GM23338 (cell line): ENCODE measurements at regions not wholly inside any gene's neighbourhood (a gene's known extent, or its start where the extent isn't known, plus 50 kb on each side); places are given as distances from the start of the nearest gene placed in this dataset.

ENCODE experiments used
- ATAC-seq: fragments of 200-7000 bp; cut with Tn5 transposase; 3 replicates; pipeline ENCODE4 v1.9.1; 2020
- DNase-seq: peaks from one replicate; pipeline ENCODE4 v3.0.0-alpha.2; 2015; ENCODE audit warnings: low spot score
- H2AFZ ChIP-seq: fragments of 200-600 bp; sonication (generic); 2 replicates; pipeline ENCODE4 v1.8.0; 2016; ENCODE audit warnings: antibody characterized with exemption, mild to moderate bottlenecking, moderate library complexity
- H3F3A ChIP-seq: fragments of 200-600 bp; sonication (generic); replicated peaks from 2 replicates; pipeline ENCODE4 v1.8.0; 2017; ENCODE audit warnings: antibody characterized with exemption, mixed run types, low read depth
- H3K27ac ChIP-seq: fragments of 200-600 bp; sonication (generic); 2 replicates; pipeline ENCODE4 v1.6.1; 2016; ENCODE audit warnings: low read depth
- H3K27me3 ChIP-seq: fragments of 200-600 bp; sonication (generic); 2 replicates; pipeline ENCODE4 v1.8.0; 2016; ENCODE audit warnings: mild to moderate bottlenecking, mixed run types, moderate library complexity; ENCODE audit not compliant: insufficient read depth
- H3K36me3 ChIP-seq: fragments of 200-600 bp; sonication (generic); 2 replicates; pipeline ENCODE4 v1.8.0; 2016; ENCODE audit warnings: mild to moderate bottlenecking; ENCODE audit not compliant: insufficient read depth
- H3K4me1 ChIP-seq: fragments of 200-600 bp; sonication (generic); 2 replicates; pipeline ENCODE4 v1.8.0; 2016; ENCODE audit warnings: mild to moderate bottlenecking, moderate library complexity; ENCODE audit not compliant: insufficient read depth
- H3K4me2 ChIP-seq: fragments of 200-600 bp; sonication (generic); 2 replicates; pipeline ENCODE4 v1.7.1; 2017; ENCODE audit warnings: mixed run types
- H3K4me3 ChIP-seq: fragments of 200-600 bp; sonication (generic); 2 replicates; pipeline ENCODE4 v1.6.1; 2016; ENCODE audit warnings: mixed run types
- H3K79me2 ChIP-seq: fragments of 200-600 bp; sonication (generic); replicated peaks from 2 replicates; pipeline ENCODE4 v1.8.0; 2017; ENCODE audit warnings: mild to moderate bottlenecking; ENCODE audit not compliant: insufficient read depth
- H3K9me2 ChIP-seq: fragments of 200-600 bp; sonication (generic); 2 replicates; pipeline ENCODE4 v1.8.0; 2017; ENCODE audit not compliant: insufficient read depth
- H4K20me1 ChIP-seq: fragments of 200-600 bp; sonication (generic); replicated peaks from 2 replicates; pipeline ENCODE4 v1.8.0; 2017; ENCODE audit warnings: mild to moderate bottlenecking; ENCODE audit not compliant: insufficient read depth
- H3K27ac Mint-ChIP-seq: 2 replicates; pipeline ENCODE4 v1.8.0; 2020; ENCODE audit warnings: inconsistent platforms, mild to moderate bottlenecking, moderate library complexity, mixed read lengths
- H3K27me3 Mint-ChIP-seq: 3 replicates; pipeline ENCODE4 v1.8.0; 2022; ENCODE audit warnings: low read depth, mild to moderate bottlenecking, moderate library complexity, mixed read lengths, inconsistent platforms; ENCODE audit not compliant: insufficient read depth, poor library complexity
- H3K36me3 Mint-ChIP-seq: 3 replicates; pipeline ENCODE4 v1.8.0; 2021; ENCODE audit warnings: low read depth, mild to moderate bottlenecking, inconsistent platforms, moderate library complexity, mixed read lengths
- H3K4me1 Mint-ChIP-seq: 3 replicates; pipeline ENCODE4 v1.8.0; 2020; ENCODE audit warnings: mild to moderate bottlenecking, inconsistent platforms, mixed read lengths
- H3K4me3 Mint-ChIP-seq: 3 replicates; pipeline ENCODE4 v1.8.0; 2021; ENCODE audit warnings: moderate library complexity, mild to moderate bottlenecking, inconsistent platforms, mixed read lengths
- H3K9me3 Mint-ChIP-seq: 3 replicates; pipeline ENCODE4 v1.8.0; 2020; ENCODE audit warnings: moderate library complexity, mild to moderate bottlenecking, inconsistent platforms, mixed read lengths
- CREB1 ChIP-seq: fragments of 250-450 bp; sonication (Bioruptor Pico); IDR thresholded peaks from 2 replicates; pipeline ENCODE4 v1.5.0; 2020; ENCODE audit warnings: low read depth, mild to moderate bottlenecking, moderate library complexity
- ETS1 ChIP-seq: IDR thresholded peaks from 2 replicates; pipeline ENCODE4 v1.6.1; 2016; ENCODE audit warnings: antibody characterized with exemption
- POLR2AphosphoS5 ChIP-seq: IDR thresholded peaks from 2 replicates; pipeline ENCODE4 v1.6.1; 2016; ENCODE audit warnings: antibody characterized with exemption, low read depth
- REST ChIP-seq: IDR thresholded peaks from one replicate; pipeline ENCODE4 v1.6.1; 2018; ENCODE audit warnings: antibody characterized with exemption; ENCODE audit not compliant: unreplicated experiment
- STAT1 ChIP-seq: IDR thresholded peaks from one replicate; pipeline ENCODE4 v1.6.1; 2016; ENCODE audit warnings: antibody characterized with exemption; ENCODE audit not compliant: unreplicated experiment
- TF ChIP-seq, protein P1 (sequence below): fragments of 250-450 bp; sonication (Bioruptor Pico); IDR thresholded peaks from 2 replicates; pipeline ENCODE4 v1.5.0; 2020; ENCODE audit warnings: mild to moderate bottlenecking, moderate library complexity
- TF ChIP-seq, protein P2 (sequence below), 2 experiments: fragments of 200-600 bp in 1 of 2; sonication (generic) in 1 of 2; conservative IDR thresholded peaks; 2 replicates each; pipeline versions ENCODE4 v1.5.1 to v1.6.1; 2016 to 2017; ENCODE audit warnings: antibody characterized with exemption in 2 of 2, low read depth in 2 of 2, mild to moderate bottlenecking in 2 of 2, moderate library complexity in 1 of 2

DNA sequence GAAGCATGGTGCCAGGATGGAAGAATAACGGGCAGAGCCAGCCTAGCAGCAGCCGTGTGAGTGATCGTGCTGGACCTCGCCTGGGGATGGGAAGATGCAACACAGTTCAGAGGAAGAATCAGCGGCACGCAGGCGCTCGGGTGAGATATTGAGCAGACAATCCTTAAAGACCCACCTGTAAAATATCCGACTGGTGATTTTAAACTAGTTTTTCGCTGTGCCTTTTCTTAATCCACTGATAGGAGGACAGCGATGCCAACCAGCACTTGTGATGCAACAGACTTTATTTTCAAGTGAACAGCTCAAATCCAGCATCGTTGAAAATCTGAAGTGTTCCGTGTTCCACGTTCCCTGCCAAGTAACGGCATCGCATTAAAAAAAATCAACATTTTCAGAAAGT is 214.7 kb downstream of the TEX36 start:
- no peaks in the 10 kb centered on the region; the same call in 1 of the 2 replicates for H4K20me1 ChIP-seq
- no peaks in the 10 kb centered on the region for H3F3A ChIP-seq
- Mint-ChIP-seq H3K27me3 (no peaks in the 10 kb centered on the region), H3K9me3 (no peaks in the 10 kb centered on the region), H3K4me3 (no peak overlapping the region), H3K27ac (no peak overlapping the region), H3K36me3 (no peaks in the 10 kb centered on the region), H3K4me1 (no peaks in the 10 kb centered on the region; the same call in 2 of the 3 replicates)
- H3K79me2 ChIP-seq = no peaks in the 10 kb centered on the region
- peaks cover 6% of the 10 kb centered on the region; the same call in 1 of the 2 replicates for H3K9me2 ChIP-seq
- TF ChIP-seq CREB1 (no peak), REST (no peak), ETS1 (no peak), POLR2AphosphoS5 (no peak), STAT1 (no peak)
- TF ChIP-seq, protein P1, sequence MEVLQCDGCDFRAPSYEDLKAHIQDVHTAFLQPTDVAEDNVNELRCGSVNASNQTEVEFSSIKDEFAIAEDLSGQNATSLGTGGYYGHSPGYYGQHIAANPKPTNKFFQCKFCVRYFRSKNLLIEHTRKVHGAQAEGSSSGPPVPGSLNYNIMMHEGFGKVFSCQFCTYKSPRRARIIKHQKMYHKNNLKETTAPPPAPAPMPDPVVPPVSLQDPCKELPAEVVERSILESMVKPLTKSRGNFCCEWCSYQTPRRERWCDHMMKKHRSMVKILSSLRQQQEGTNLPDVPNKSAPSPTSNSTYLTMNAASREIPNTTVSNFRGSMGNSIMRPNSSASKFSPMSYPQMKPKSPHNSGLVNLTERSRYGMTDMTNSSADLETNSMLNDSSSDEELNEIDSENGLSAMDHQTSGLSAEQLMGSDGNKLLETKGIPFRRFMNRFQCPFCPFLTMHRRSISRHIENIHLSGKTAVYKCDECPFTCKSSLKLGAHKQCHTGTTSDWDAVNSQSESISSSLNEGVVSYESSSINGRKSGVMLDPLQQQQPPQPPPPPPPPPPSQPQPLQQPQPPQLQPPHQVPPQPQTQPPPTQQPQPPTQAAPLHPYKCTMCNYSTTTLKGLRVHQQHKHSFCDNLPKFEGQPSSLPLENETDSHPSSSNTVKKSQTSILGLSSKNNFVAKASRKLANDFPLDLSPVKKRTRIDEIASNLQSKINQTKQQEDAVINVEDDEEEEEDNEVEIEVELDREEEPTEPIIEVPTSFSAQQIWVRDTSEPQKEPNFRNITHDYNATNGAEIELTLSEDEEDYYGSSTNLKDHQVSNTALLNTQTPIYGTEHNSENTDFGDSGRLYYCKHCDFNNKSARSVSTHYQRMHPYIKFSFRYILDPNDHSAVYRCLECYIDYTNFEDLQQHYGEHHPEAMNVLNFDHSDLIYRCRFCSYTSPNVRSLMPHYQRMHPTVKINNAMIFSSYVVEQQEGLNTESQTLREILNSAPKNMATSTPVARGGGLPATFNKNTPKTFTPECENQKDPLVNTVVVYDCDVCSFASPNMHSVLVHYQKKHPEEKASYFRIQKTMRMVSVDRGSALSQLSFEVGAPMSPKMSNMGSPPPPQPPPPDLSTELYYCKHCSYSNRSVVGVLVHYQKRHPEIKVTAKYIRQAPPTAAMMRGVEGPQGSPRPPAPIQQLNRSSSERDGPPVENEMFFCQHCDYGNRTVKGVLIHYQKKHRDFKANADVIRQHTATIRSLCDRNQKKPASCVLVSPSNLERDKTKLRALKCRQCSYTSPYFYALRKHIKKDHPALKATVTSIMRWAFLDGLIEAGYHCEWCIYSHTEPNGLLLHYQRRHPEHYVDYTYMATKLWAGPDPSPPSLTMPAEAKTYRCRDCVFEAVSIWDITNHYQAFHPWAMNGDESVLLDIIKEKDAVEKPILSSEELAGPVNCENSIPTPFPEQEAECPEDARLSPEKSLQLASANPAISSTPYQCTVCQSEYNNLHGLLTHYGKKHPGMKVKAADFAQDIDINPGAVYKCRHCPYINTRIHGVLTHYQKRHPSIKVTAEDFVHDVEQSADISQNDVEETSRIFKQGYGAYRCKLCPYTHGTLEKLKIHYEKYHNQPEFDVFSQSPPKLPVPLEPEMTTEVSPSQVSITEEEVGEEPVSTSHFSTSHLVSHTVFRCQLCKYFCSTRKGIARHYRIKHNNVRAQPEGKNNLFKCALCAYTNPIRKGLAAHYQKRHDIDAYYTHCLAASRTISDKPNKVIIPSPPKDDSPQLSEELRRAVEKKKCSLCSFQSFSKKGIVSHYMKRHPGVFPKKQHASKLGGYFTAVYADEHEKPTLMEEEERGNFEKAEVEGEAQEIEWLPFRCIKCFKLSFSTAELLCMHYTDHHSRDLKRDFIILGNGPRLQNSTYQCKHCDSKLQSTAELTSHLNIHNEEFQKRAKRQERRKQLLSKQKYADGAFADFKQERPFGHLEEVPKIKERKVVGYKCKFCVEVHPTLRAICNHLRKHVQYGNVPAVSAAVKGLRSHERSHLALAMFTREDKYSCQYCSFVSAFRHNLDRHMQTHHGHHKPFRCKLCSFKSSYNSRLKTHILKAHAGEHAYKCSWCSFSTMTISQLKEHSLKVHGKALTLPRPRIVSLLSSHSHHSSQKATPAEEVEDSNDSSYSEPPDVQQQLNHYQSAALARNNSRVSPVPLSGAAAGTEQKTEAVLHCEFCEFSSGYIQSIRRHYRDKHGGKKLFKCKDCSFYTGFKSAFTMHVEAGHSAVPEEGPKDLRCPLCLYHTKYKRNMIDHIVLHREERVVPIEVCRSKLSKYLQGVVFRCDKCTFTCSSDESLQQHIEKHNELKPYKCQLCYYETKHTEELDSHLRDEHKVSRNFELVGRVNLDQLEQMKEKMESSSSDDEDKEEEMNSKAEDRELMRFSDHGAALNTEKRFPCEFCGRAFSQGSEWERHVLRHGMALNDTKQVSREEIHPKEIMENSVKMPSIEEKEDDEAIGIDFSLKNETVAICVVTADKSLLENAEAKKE (CRISPR knock-in tag) = no peak
- TF ChIP-seq, protein P2, sequence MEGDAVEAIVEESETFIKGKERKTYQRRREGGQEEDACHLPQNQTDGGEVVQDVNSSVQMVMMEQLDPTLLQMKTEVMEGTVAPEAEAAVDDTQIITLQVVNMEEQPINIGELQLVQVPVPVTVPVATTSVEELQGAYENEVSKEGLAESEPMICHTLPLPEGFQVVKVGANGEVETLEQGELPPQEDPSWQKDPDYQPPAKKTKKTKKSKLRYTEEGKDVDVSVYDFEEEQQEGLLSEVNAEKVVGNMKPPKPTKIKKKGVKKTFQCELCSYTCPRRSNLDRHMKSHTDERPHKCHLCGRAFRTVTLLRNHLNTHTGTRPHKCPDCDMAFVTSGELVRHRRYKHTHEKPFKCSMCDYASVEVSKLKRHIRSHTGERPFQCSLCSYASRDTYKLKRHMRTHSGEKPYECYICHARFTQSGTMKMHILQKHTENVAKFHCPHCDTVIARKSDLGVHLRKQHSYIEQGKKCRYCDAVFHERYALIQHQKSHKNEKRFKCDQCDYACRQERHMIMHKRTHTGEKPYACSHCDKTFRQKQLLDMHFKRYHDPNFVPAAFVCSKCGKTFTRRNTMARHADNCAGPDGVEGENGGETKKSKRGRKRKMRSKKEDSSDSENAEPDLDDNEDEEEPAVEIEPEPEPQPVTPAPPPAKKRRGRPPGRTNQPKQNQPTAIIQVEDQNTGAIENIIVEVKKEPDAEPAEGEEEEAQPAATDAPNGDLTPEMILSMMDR (conservative IDR thresholded peaks at IDR 0.05; ENCODE audit: low read depth in 2 of 2) = no peak
- no peak overlapping the region for H3K4me3 ChIP-seq
- ATAC-seq (no peak), DNase-seq (no peak)
- no peaks in the 10 kb centered on the region for H3K36me3 ChIP-seq
- H3K4me1 ChIP-seq = no peaks in the 10 kb centered on the region
- H3K4me2 ChIP-seq = no peak overlapping the region
- H3K27ac ChIP-seq = no peak overlapping the region
- no peaks in the 10 kb centered on the region for H3K27me3 ChIP-seq
- H2AFZ ChIP-seq = no peak overlapping the region
